CD14-positive monocyte (primary cell): ENCODE measurements at regions not wholly inside any gene's neighbourhood (a gene's known extent, or its start where the extent isn't known, plus 50 kb on each side); places are given as distances from the start of the nearest gene placed in this dataset.

Experiments
- DNase-seq, 3 donors: peaks; one replicate each; pipeline ENCODE4 v3.0.0-alpha.2; 2011 to 2022
- H2AFZ ChIP-seq: 2 replicates; pipeline ENCODE4 v1.6.0; 2012; ENCODE audit warnings: mild to moderate bottlenecking, low read depth, low read length, inconsistent platforms; ENCODE audit not compliant: insufficient read depth, poor library complexity, severe bottlenecking
- H3K27ac ChIP-seq, 2 donors: 1 replicate in 1 of 2; 2 replicates in 1 of 2; pipeline ENCODE4 v1.5.1; 2012 to 2013; ENCODE audit warnings: low read length in 2 of 2, control low read depth in 1 of 2, inconsistent platforms in 1 of 2, low read depth in 1 of 2, mild to moderate bottlenecking in 1 of 2
- H3K27me3 ChIP-seq, 2 donors: one replicate each; pipeline versions ENCODE4 v1.6.0 to v1.6.1; 2011 to 2013; ENCODE audit warnings: low read length in 2 of 2; ENCODE audit not compliant: control insufficient read depth in 2 of 2, insufficient read depth in 2 of 2
- H3K36me3 ChIP-seq, 2 donors: replicated peaks in 1 of 2; 1 replicate in 1 of 2; 2 replicates in 1 of 2; pipeline versions ENCODE4 v1.5.1 to v1.6.1; 2012 to 2013; ENCODE audit warnings: low read length in 2 of 2, control low read depth in 1 of 2, inconsistent platforms in 1 of 2, mild to moderate bottlenecking in 1 of 2; ENCODE audit not compliant: insufficient read depth in 2 of 2, control insufficient read depth in 1 of 2
- H3K4me1 ChIP-seq, 2 donors: 1 replicate in 1 of 2; 2 replicates in 1 of 2; pipeline versions ENCODE4 v1.5.1 to v1.6.1; 2012 to 2013; ENCODE audit warnings: low read length in 2 of 2, control low read depth in 1 of 2, inconsistent platforms in 1 of 2, mild to moderate bottlenecking in 1 of 2, moderate library complexity in 1 of 2; ENCODE audit not compliant: insufficient read depth in 2 of 2, control insufficient read depth in 1 of 2
- H3K4me2 ChIP-seq: replicated peaks from 2 replicates; pipeline ENCODE3; 2012; ENCODE audit warnings: low read length, moderate library complexity, mild to moderate bottlenecking; ENCODE audit not compliant: poor library complexity, severe bottlenecking; ENCODE audit errors: extremely low read depth
- H3K4me3 ChIP-seq, 3 experiments: fragments of 200-600 bp in 1 of 3; sonication (generic) in 1 of 3; replicated peaks in 1 of 3; 1 replicate in 2 of 3; 2 replicates in 1 of 3; pipeline ENCODE4 v1.5.1; 2011 to 2013; ENCODE audit warnings: low read length in 3 of 3, mild to moderate bottlenecking in 3 of 3, control low read depth in 2 of 3, low read depth in 2 of 3, inconsistent platforms in 1 of 3, moderate library complexity in 1 of 3
- H3K79me2 ChIP-seq: 2 replicates; pipeline ENCODE4 v1.6.0; 2012; ENCODE audit warnings: mild to moderate bottlenecking, control low read depth, inconsistent platforms, low read length, moderate library complexity; ENCODE audit not compliant: insufficient read depth
- H3K9ac ChIP-seq: 2 replicates; pipeline ENCODE4 v1.6.0; 2017; ENCODE audit warnings: low read length, mild to moderate bottlenecking; ENCODE audit not compliant: insufficient read depth, poor library complexity, severe bottlenecking
- H3K9me3 ChIP-seq, 2 donors: replicated peaks in 1 of 2; 1 replicate in 1 of 2; 2 replicates in 1 of 2; pipeline versions ENCODE4 v1.5.1 to v1.6.1; 2012 to 2013; ENCODE audit warnings: low read length in 2 of 2, control low read depth in 1 of 2; ENCODE audit not compliant: control insufficient read depth in 1 of 2, insufficient read depth in 1 of 2
- H4K20me1 ChIP-seq: 2 replicates; pipeline ENCODE4 v1.6.0; 2012; ENCODE audit warnings: mild to moderate bottlenecking, low read length, control low read depth, moderate library complexity; ENCODE audit not compliant: insufficient read depth
- H3K27ac Mint-ChIP-seq, 7 donors: one replicate each; pipeline ENCODE4 v1.8.0; 2020; ENCODE audit warnings: mild to moderate bottlenecking in 7 of 7, mixed read lengths in 7 of 7, moderate library complexity in 6 of 7, inconsistent platforms in 2 of 7
- H3K27me3 Mint-ChIP-seq, 3 donors: one replicate each; pipeline ENCODE4 v1.8.0; 2021 to 2022; ENCODE audit warnings: low read depth in 3 of 3, mild to moderate bottlenecking in 3 of 3, mixed read lengths in 3 of 3, moderate library complexity in 3 of 3, inconsistent platforms in 1 of 3
- H3K36me3 Mint-ChIP-seq, 2 donors: one replicate each; pipeline ENCODE4 v1.8.0; 2020; ENCODE audit warnings: mixed read lengths in 2 of 2, inconsistent platforms in 1 of 2, mild to moderate bottlenecking in 1 of 2
- H3K4me1 Mint-ChIP-seq: one replicate; pipeline ENCODE4 v1.8.0; 2020; ENCODE audit warnings: mild to moderate bottlenecking, mixed read lengths
- H3K4me3 Mint-ChIP-seq, 2 donors: one replicate each; pipeline ENCODE4 v1.8.0; 2020; ENCODE audit warnings: mild to moderate bottlenecking in 2 of 2, mixed read lengths in 2 of 2, moderate library complexity in 1 of 2
- H3K9me3 Mint-ChIP-seq, 7 donors: one replicate each; pipeline ENCODE4 v1.8.0; 2020 to 2022; ENCODE audit warnings: mixed read lengths in 7 of 7, mild to moderate bottlenecking in 6 of 7, moderate library complexity in 6 of 7, inconsistent platforms in 2 of 7
- WGBS: methylation state at CpG from one replicate; pipeline ENCODE4 v1.1.5; 2013; ENCODE audit warnings: missing lambda C conversion rate; ENCODE audit not compliant: insufficient coverage; 5-methylcytosine and 5-hydroxymethylcytosine counted together
- intact Hi-C, 2 donors: fragments of 100-400 bp; cut with micrococcal nuclease; formaldehyde crosslinking; loops; one replicate each; pipeline versions ENCODE4 v1.15.0 to v1.15.1; 2023
- TF ChIP-seq, protein P1 (sequence below): fragments of 200-600 bp; IDR thresholded peaks from one replicate; pipeline ENCODE4 v1.8.0; 2022; ENCODE audit warnings: antibody characterized with exemption, mild to moderate bottlenecking

DNA sequence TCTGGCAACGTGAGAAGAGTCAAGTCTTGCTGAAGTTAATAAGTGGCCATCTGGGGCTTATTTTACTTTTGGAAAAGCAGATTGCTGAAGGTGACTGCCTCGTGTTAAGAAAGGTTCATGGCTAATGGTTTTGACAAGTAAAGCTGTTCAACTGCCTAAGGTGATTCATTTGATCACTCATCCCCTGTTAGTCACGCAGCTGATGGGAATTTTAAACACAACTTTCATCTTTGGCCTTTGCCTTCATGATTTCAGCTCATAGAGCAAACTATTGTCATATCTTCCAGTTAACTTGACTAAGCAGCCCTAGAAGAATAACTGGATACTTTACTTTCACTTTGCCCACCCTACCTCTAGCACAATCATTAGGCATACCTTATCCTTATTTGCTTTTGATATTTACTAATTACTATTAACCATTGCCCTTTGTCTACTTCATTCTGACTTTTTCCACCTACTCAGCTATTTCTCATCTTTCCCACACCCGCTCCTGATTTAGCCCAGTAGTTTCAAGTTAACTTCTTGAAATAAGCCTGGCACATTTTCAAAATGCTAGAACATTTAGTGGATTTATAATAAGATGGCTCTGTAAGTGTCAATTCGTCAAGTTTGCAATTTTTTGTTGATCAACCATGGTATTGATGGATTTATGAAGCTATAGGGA is 170.6 kb upstream of the S100G start:
- no peaks in the 10 kb centered on the region for H3K36me3 Mint-ChIP-seq
- Histone ChIP-seq H3K27ac (no peak overlapping the region), H3K27me3 (peaks cover 0 to 14% of the 10 kb centered on the region in 2 donors), H3K4me1 (peaks cover 16 to 20% of the 10 kb centered on the region in 2 donors), H3K9me3 (no peaks in the 10 kb centered on the region), H2AFZ (no peak overlapping the region), H3K4me2 (no peak overlapping the region), H3K36me3 (no peaks in the 10 kb centered on the region), H3K79me2 (no peaks in the 10 kb centered on the region), H4K20me1 (no peaks in the 10 kb centered on the region), H3K9ac (no peak overlapping the region), H3K4me3 (no peak overlapping the region)
- H3K27ac Mint-ChIP-seq, result no peak overlapping the region
- peaks cover 1 to 21% (median 2%) of the 10 kb centered on the region in 3 donors for H3K27me3 Mint-ChIP-seq
- H3K9me3 Mint-ChIP-seq, result no peaks in the 10 kb centered on the region
- TF ChIP-seq, protein P1, sequence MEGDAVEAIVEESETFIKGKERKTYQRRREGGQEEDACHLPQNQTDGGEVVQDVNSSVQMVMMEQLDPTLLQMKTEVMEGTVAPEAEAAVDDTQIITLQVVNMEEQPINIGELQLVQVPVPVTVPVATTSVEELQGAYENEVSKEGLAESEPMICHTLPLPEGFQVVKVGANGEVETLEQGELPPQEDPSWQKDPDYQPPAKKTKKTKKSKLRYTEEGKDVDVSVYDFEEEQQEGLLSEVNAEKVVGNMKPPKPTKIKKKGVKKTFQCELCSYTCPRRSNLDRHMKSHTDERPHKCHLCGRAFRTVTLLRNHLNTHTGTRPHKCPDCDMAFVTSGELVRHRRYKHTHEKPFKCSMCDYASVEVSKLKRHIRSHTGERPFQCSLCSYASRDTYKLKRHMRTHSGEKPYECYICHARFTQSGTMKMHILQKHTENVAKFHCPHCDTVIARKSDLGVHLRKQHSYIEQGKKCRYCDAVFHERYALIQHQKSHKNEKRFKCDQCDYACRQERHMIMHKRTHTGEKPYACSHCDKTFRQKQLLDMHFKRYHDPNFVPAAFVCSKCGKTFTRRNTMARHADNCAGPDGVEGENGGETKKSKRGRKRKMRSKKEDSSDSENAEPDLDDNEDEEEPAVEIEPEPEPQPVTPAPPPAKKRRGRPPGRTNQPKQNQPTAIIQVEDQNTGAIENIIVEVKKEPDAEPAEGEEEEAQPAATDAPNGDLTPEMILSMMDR, result no peak
- 100% methylated on average over 1 of the region's 5 CpGs for WGBS
- intact Hi-C loops, result no loop called here
- H3K4me3 Mint-ChIP-seq, result no peak overlapping the region
- peak in 1 of 3 donors; percentile 2 for DNase-seq
- peaks cover 23% of the 10 kb centered on the region for H3K4me1 Mint-ChIP-seq

DNA sequence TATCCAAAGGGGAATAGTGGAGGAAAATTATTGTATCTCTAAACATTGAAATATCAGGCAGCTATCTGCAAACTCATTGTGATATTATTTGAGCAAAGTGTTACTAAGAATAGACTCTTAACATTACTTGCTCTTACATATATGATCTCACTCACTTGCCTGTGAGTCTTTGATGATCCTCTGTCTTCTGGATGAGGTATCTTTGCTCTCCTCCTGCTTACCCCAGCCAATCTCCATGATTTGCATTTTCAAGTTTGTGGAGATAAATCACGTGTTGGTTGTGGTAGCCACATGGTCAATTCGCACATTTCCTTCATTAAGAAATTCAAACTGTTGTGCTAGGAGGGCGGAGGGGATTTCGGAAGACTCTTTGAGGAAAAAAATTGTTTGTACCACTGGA is 169.9 kb upstream of the S100G start:
- Mint-ChIP-seq H3K36me3 (no peaks in the 10 kb centered on the region), H3K4me3 (no peak overlapping the region), H3K4me1 (peaks cover 28% of the 10 kb centered on the region), H3K9me3 (no peaks in the 10 kb centered on the region), H3K27ac (no peak overlapping the region), H3K27me3 (peaks cover 0 to 16% (median 0%) of the 10 kb centered on the region in 3 donors)
- H3K4me3 ChIP-seq, result no peak overlapping the region
- no peaks in the 10 kb centered on the region for H4K20me1 ChIP-seq
- H3K27me3 ChIP-seq, result peaks cover 0 to 14% of the 10 kb centered on the region in 2 donors
- no peak for DNase-seq
- H3K27ac ChIP-seq, result no peak overlapping the region
- H3K4me1 ChIP-seq, result peaks cover 20 to 27% of the 10 kb centered on the region in 2 donors
- H3K9me3 ChIP-seq, result no peaks in the 10 kb centered on the region
- intact Hi-C loops, result no loop called here
- no peak overlapping the region for H2AFZ ChIP-seq
- no CpG with 5 or more reads among the region's 4 CpGs for WGBS
- H3K36me3 ChIP-seq, result no peaks in the 10 kb centered on the region
- H3K79me2 ChIP-seq, result no peaks in the 10 kb centered on the region
- H3K4me2 ChIP-seq, result no peak overlapping the region
- no peak overlapping the region for H3K9ac ChIP-seq
- TF ChIP-seq, protein P1, result no peak
